ENCODE measurements at regions not wholly inside any gene's neighbourhood (a gene's known extent, or its start where the extent isn't known, plus 50 kb on each side); places are given as distances from the start of the nearest gene placed in this dataset.
"Not testable (repeated sequence)": the region's sequence is repeated elsewhere in the genome, so short reads cannot be mapped to it uniquely, and the experiment has no call there.

DNA sequence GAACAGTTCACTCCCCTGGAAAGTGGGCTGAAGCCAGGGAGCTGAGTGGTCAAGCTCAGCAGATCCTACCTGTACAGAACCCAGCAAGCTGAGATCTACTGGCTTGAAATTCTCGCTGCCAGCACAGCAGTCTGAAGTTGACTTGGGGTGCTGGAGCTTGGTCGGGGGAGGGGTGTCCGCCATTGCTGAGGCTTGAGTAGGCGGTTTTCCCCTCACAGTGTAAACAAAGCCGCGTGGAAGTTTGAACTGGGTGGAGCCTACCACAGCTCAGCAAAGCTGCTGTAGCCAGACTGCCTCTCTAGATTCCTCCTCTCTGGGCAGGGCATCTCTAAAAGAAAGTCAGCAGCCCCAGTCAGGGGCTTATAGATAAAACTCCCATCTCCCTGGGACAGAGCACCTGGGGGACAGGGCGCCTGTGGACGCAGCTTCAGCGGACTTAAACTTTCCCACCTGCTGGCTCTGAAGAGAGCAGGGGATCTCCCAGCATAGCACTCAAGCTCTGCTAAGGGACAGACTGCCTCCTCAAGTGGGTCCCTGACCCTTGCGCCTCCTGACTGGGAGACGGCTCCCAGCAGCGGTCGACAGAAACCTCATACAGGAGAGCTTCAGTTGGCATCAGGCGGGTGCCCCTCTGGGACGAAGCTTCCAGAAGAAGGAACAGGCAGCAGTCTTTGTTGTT is 135.3 kb upstream of the HS3ST4 start:
- 89% methylated on average over 13 of the region's 15 CpGs for WGBS (ENCODE audit: insufficient coverage)
- H3K36me3 ChIP-seq (ENCODE audit: control insufficient read depth in 4 of 4, insufficient read depth in 4 of 4, low read length in 3 of 4); H3K27me3 ChIP-seq (replicated peaks in 2 of 5; ENCODE audit: control insufficient read depth in 4 of 5, insufficient read depth in 5 of 5, low read length in 4 of 5); POLR2A ChIA-PET; H3K27ac ChIP-seq (ENCODE audit: insufficient read depth in 1 of 2, low read depth in 1 of 2, low read length in 2 of 2, poor library complexity in 1 of 2, severe bottlenecking in 2 of 2); DNase-seq; CTCF ChIA-PET; H3K4me3 ChIP-seq (ENCODE audit: control insufficient read depth in 1 of 7, extremely low read depth in 1 of 7, insufficient read depth in 4 of 7, low read depth in 2 of 7, low read length in 6 of 7); H3K4me1 ChIP-seq (ENCODE audit: control extremely low read depth in 1 of 4, control insufficient read depth in 4 of 4, insufficient read depth in 4 of 4, low read length in 3 of 4); H3K9me3 ChIP-seq (ENCODE audit: control extremely low read depth in 1 of 5, control insufficient read depth in 4 of 5, insufficient read depth in 2 of 5, low read depth in 1 of 5, low read length in 4 of 5): not testable (repeated sequence)

DNA sequence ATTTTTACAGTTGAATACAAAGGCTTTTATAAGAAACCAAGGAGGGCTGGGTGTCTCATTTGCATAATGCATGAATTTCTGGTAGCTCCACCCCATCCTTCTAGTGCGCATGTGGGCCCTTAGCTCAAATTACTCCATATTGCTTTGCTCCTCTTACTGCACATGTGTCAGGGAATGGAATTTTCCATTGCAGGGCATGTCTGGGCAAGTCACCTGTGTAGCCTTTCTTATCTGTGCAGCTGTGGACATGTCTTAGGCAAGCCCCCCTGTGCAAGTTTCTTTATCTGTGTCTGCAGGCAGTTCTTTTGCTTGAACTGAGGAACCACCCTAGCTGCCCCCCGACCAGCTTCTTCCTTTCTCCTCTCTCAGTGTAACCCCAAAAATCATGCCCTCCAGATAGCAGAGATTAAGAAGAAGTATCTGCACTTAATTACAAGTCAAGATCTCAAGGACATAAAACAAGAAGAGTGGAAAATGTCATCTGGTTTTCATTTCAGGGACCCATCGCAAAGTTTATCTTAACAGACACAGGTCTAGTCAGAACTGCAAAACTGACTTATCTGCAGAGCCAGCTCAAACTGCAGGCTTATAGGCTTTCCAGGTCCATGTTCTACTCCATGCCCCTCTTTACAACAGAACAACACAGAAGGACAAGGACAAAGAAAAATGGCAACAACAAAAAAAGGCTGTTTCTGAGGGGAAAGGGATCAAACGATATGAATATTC is 137.9 kb upstream of the HS3ST4 start:
- ChIA-PET CTCF (no interaction called here), POLR2A (no interaction called here)
- 97% methylated on average over 2 of the region's 4 CpGs for WGBS (ENCODE audit: insufficient coverage)
- DNase-seq, result peak in 2 of 3 donors; percentile 2 to 26
- Histone ChIP-seq H3K27ac (ENCODE audit: insufficient read depth in 1 of 2, low read depth in 1 of 2, low read length in 2 of 2, poor library complexity in 1 of 2, severe bottlenecking in 2 of 2) (no peak overlapping the region), H3K27me3 (replicated peaks in 2 of 5; ENCODE audit: control insufficient read depth in 4 of 5, insufficient read depth in 5 of 5, low read length in 4 of 5) (no peaks in the 10 kb centered on the region), H3K4me3 (ENCODE audit: control insufficient read depth in 1 of 7, extremely low read depth in 1 of 7, insufficient read depth in 4 of 7, low read depth in 2 of 7, low read length in 6 of 7) (no peak overlapping the region), H3K4me1 (ENCODE audit: control extremely low read depth in 1 of 4, control insufficient read depth in 4 of 4, insufficient read depth in 4 of 4, low read length in 3 of 4) (no peaks in the 10 kb centered on the region), H3K36me3 (ENCODE audit: control insufficient read depth in 4 of 4, insufficient read depth in 4 of 4, low read length in 3 of 4) (no peaks in the 10 kb centered on the region), H3K9me3 (ENCODE audit: control extremely low read depth in 1 of 5, control insufficient read depth in 4 of 5, insufficient read depth in 2 of 5, low read depth in 1 of 5, low read length in 4 of 5) (peaks cover 0 to 4% (median 0%) of the 10 kb centered on the region in 5 experiments)

DNA sequence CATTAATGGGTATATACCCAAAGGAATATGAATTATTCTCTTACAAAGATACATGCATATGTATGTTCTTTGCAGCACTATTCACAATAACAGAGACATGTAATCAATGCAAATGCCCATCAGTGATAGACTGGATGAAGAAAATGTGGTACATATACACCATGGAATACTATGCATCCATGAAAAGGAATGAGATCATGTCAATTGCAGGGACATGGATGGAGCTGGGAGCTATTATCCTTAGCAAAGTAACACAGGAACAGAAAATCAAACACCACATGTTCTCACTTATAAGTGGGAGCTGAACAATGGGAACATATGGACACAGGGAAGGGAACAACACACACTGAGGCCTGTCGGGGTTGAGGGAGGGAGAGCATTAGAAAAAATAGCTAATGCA is 141.1 kb upstream of the HS3ST4 start:
- CTCF ChIA-PET, result no interaction called here
- Histone ChIP-seq H3K9me3 (ENCODE audit: control extremely low read depth in 1 of 5, control insufficient read depth in 4 of 5, insufficient read depth in 2 of 5, low read depth in 1 of 5, low read length in 4 of 5) (peaks cover 0 to 4% (median 0%) of the 10 kb centered on the region in 5 experiments), H3K36me3 (ENCODE audit: control insufficient read depth in 4 of 4, insufficient read depth in 4 of 4, low read length in 3 of 4) (no peaks in the 10 kb centered on the region), H3K4me3 (ENCODE audit: control insufficient read depth in 1 of 7, extremely low read depth in 1 of 7, insufficient read depth in 4 of 7, low read depth in 2 of 7, low read length in 6 of 7) (no peak overlapping the region), H3K4me1 (ENCODE audit: control extremely low read depth in 1 of 4, control insufficient read depth in 4 of 4, insufficient read depth in 4 of 4, low read length in 3 of 4) (no peaks in the 10 kb centered on the region), H3K27me3 (replicated peaks in 2 of 5; ENCODE audit: control insufficient read depth in 4 of 5, insufficient read depth in 5 of 5, low read length in 4 of 5) (no peaks in the 10 kb centered on the region), H3K27ac (ENCODE audit: insufficient read depth in 1 of 2, low read depth in 1 of 2, low read length in 2 of 2, poor library complexity in 1 of 2, severe bottlenecking in 2 of 2) (no peak overlapping the region)
- DNase-seq, result no peak
- no CpG with 5 or more reads among the region's 1 CpG for WGBS (ENCODE audit: insufficient coverage)
- POLR2A ChIA-PET, result no interaction called here

DNA sequence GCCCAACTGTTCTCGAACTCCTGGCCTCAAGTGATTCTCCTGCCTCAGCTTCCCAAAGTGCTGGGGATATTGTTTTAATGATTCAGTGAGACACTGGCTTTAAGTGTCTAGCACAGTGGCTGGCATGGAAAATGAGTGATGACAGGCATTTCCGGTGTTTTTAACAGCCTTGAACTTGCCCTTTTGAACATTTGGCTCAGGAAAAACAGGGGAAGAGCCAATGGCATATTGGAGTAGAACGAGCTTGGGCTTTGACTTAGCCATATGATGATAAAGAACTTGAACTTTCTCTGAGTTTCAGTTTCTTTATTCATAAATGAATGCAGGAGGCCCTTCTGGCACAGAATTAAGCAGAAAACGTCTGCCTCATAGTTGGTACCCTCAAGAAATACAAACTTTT is 145.0 kb upstream of the HS3ST4 start:
- no peaks in the 10 kb centered on the region for H3K27me3 ChIP-seq (replicated peaks in 2 of 5; ENCODE audit: control insufficient read depth in 4 of 5, insufficient read depth in 5 of 5, low read length in 4 of 5)
- ChIA-PET CTCF (no interaction called here), POLR2A (no interaction called here)
- H3K36me3 ChIP-seq (ENCODE audit: control insufficient read depth in 4 of 4, insufficient read depth in 4 of 4, low read length in 3 of 4), result no peaks in the 10 kb centered on the region
- WGBS (ENCODE audit: insufficient coverage), result 74% methylated on average over 4 of the region's 4 CpGs
- no peak overlapping the region for H3K27ac ChIP-seq (ENCODE audit: insufficient read depth in 1 of 2, low read depth in 1 of 2, low read length in 2 of 2, poor library complexity in 1 of 2, severe bottlenecking in 2 of 2)
- peaks cover 0 to 4% (median 0%) of the 10 kb centered on the region in 5 experiments for H3K9me3 ChIP-seq (ENCODE audit: control extremely low read depth in 1 of 5, control insufficient read depth in 4 of 5, insufficient read depth in 2 of 5, low read depth in 1 of 5, low read length in 4 of 5)
- no peak for DNase-seq
- H3K4me1 ChIP-seq (ENCODE audit: control extremely low read depth in 1 of 4, control insufficient read depth in 4 of 4, insufficient read depth in 4 of 4, low read length in 3 of 4), result no peaks in the 10 kb centered on the region
- H3K4me3 ChIP-seq (ENCODE audit: control insufficient read depth in 1 of 7, extremely low read depth in 1 of 7, insufficient read depth in 4 of 7, low read depth in 2 of 7, low read length in 6 of 7), result no peak overlapping the region

DNA sequence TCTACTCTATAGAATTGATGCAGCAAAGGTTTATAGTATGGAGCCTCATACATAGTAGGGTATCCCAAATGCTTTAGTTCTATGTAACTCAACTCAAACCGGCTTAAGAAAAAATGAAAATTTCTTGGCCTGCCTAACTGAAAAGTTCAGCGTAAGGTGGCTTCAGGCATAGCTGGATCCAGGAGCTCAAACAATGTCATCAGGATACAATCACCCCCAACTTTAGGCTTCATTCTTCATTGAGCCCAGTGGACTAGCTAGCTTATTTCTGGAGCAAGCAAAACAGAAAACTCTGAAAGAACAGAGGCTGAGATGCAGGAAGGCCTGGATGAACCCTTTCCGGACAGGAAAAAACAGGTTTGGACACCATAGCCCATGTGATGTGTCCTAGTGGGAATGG is 147.5 kb upstream of the HS3ST4 start:
- no peak overlapping the region for H3K27ac ChIP-seq (ENCODE audit: insufficient read depth in 1 of 2, low read depth in 1 of 2, low read length in 2 of 2, poor library complexity in 1 of 2, severe bottlenecking in 2 of 2)
- 100% methylated on average over 2 of the region's 3 CpGs for WGBS (ENCODE audit: insufficient coverage)
- ChIA-PET POLR2A (no interaction called here), CTCF (no interaction called here)
- no peaks in the 10 kb centered on the region for H3K27me3 ChIP-seq (replicated peaks in 2 of 5; ENCODE audit: control insufficient read depth in 4 of 5, insufficient read depth in 5 of 5, low read length in 4 of 5)
- no peaks in the 10 kb centered on the region for H3K9me3 ChIP-seq (ENCODE audit: control extremely low read depth in 1 of 5, control insufficient read depth in 4 of 5, insufficient read depth in 2 of 5, low read depth in 1 of 5, low read length in 4 of 5)
- no peak for DNase-seq
- H3K4me1 ChIP-seq (ENCODE audit: control extremely low read depth in 1 of 4, control insufficient read depth in 4 of 4, insufficient read depth in 4 of 4, low read length in 3 of 4), result no peaks in the 10 kb centered on the region
- no peak overlapping the region for H3K4me3 ChIP-seq (ENCODE audit: control insufficient read depth in 1 of 7, extremely low read depth in 1 of 7, insufficient read depth in 4 of 7, low read depth in 2 of 7, low read length in 6 of 7)
- H3K36me3 ChIP-seq (ENCODE audit: control insufficient read depth in 4 of 4, insufficient read depth in 4 of 4, low read length in 3 of 4), result no peaks in the 10 kb centered on the region

DNA sequence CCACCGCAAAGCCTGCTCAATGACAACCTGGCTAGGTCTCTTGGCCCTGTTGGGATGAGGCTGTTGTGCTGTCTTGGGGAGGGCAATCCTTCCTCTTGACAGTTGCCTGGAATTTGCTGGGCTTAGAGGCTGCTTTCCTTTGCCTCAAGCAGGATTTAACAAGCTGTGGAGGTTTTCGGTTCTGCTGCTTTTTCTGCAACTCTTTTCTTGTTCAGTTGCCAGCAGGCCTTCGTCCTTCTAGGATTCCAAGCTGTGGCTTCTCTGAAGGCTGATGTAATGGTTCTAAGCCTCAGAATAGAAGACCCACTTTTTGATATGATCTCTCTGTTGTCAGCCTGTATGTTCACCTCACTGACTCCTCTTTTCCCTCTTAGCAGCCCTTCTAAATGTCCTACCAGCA is 149.5 kb upstream of the HS3ST4 start:
- POLR2A ChIA-PET, result no interaction called here
- Histone ChIP-seq H3K36me3 (ENCODE audit: control insufficient read depth in 4 of 4, insufficient read depth in 4 of 4, low read length in 3 of 4) (no peaks in the 10 kb centered on the region), H3K27me3 (replicated peaks in 2 of 5; ENCODE audit: control insufficient read depth in 4 of 5, insufficient read depth in 5 of 5, low read length in 4 of 5) (no peaks in the 10 kb centered on the region), H3K27ac (ENCODE audit: insufficient read depth in 1 of 2, low read depth in 1 of 2, low read length in 2 of 2, poor library complexity in 1 of 2, severe bottlenecking in 2 of 2) (no peak overlapping the region), H3K9me3 (ENCODE audit: control extremely low read depth in 1 of 5, control insufficient read depth in 4 of 5, insufficient read depth in 2 of 5, low read depth in 1 of 5, low read length in 4 of 5) (no peaks in the 10 kb centered on the region), H3K4me1 (ENCODE audit: control extremely low read depth in 1 of 4, control insufficient read depth in 4 of 4, insufficient read depth in 4 of 4, low read length in 3 of 4) (no peaks in the 10 kb centered on the region), H3K4me3 (ENCODE audit: control insufficient read depth in 1 of 7, extremely low read depth in 1 of 7, insufficient read depth in 4 of 7, low read depth in 2 of 7, low read length in 6 of 7) (no peak overlapping the region)
- CTCF ChIA-PET, result no interaction called here
- no peak for DNase-seq
- WGBS (ENCODE audit: insufficient coverage), result 81% methylated on average over 3 of the region's 3 CpGs

DNA sequence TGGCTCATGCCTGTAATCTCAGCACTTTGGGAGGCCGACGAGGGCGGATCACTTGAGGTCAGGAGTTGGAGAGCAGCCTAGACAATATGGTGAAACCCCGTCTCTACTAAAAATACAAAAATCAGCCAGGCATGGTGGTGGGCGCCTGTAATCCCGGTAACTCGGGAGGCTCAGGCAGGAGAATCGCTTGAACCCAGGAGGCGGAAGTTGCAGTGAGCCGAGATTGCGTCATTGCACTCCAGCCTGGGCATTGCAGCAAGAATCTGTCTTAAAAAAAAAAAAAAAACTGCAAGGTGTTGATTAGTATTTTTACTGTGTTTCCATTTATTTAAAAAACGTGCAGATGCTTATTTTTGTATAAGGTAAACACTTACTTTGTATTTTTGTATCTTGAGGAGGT is 152.0 kb upstream of the HS3ST4 start:
- H3K36me3 ChIP-seq (ENCODE audit: control insufficient read depth in 4 of 4, insufficient read depth in 4 of 4, low read length in 3 of 4); H3K4me1 ChIP-seq (ENCODE audit: control extremely low read depth in 1 of 4, control insufficient read depth in 4 of 4, insufficient read depth in 4 of 4, low read length in 3 of 4); H3K9me3 ChIP-seq (ENCODE audit: control extremely low read depth in 1 of 5, control insufficient read depth in 4 of 5, insufficient read depth in 2 of 5, low read depth in 1 of 5, low read length in 4 of 5); CTCF ChIA-PET; H3K27ac ChIP-seq (ENCODE audit: insufficient read depth in 1 of 2, low read depth in 1 of 2, low read length in 2 of 2, poor library complexity in 1 of 2, severe bottlenecking in 2 of 2); H3K4me3 ChIP-seq (ENCODE audit: control insufficient read depth in 1 of 7, extremely low read depth in 1 of 7, insufficient read depth in 4 of 7, low read depth in 2 of 7, low read length in 6 of 7); POLR2A ChIA-PET; H3K27me3 ChIP-seq (replicated peaks in 2 of 5; ENCODE audit: control insufficient read depth in 4 of 5, insufficient read depth in 5 of 5, low read length in 4 of 5); DNase-seq: not testable (repeated sequence)
- 96% methylated on average over 11 of the region's 12 CpGs for WGBS (ENCODE audit: insufficient coverage)
